Colonic mucosa (tissue), 4 donors: ENCODE measurements at regions not wholly inside any gene's neighbourhood (a gene's known extent, or its start where the extent isn't known, plus 50 kb on each side); places are given as distances from the start of the nearest gene placed in this dataset.

Source experiments
- DNase-seq: peaks from one replicate; pipeline ENCODE4 v3.0.0-alpha.2; 2020
- H3K27ac ChIP-seq: fragments of 200-600 bp; one replicate; pipeline ENCODE4 v1.8.0; 2021
- H3K27me3 ChIP-seq: fragments of 200-600 bp; one replicate; pipeline ENCODE4 v1.8.0; 2021
- H3K36me3 ChIP-seq: fragments of 200-600 bp; one replicate; pipeline ENCODE4 v1.8.0; 2021
- H3K4me1 ChIP-seq: fragments of 200-600 bp; one replicate; pipeline ENCODE4 v1.8.0; 2021; ENCODE audit warnings: mild to moderate bottlenecking
- H3K4me3 ChIP-seq: fragments of 200-600 bp; one replicate; pipeline ENCODE4 v1.8.0; 2021
- H3K9ac ChIP-seq, 2 donors: one replicate each; pipeline ENCODE4 v1.7.0; 2013; ENCODE audit warnings: control low read depth in 2 of 2, low read depth in 2 of 2, low read length in 2 of 2
- H3K9me3 ChIP-seq: fragments of 200-600 bp; one replicate; pipeline ENCODE4 v1.8.0; 2021
- CTCF ChIP-seq: fragments of 200-600 bp; IDR thresholded peaks from one replicate; pipeline ENCODE4 v1.8.0; 2022; ENCODE audit warnings: antibody characterized with exemption, mild to moderate bottlenecking
- intact Hi-C: fragments of 100-400 bp; cut with DNase I; formaldehyde crosslinking; loops from one replicate; pipeline ENCODE4 v1.14.1; 2022
- donor health status: healthy.
- donor health status: DM: no; HTN: no; CAD: no.
- donor health status: DM: no; HTN: no; CAD: no.

- intact Hi-C loops: no loop called here
- Histone ChIP-seq H3K4me3 (no peak overlapping the region), H3K36me3 (no peaks in the 10 kb centered on the region), H3K9ac (no peak overlapping the region), H3K27me3 (no peaks in the 10 kb centered on the region), H3K4me1 (no peaks in the 10 kb centered on the region), H3K9me3 (no peaks in the 10 kb centered on the region), H3K27ac (no peak overlapping the region)
- TF ChIP-seq CTCF: no peak
- no peak for DNase-seq
Observed at GRCh38 chrX:6681521-6682145, 146.7 kb upstream of the VCX3A start.

GRCh38 chrX:6679988-6680387, 145.1 kb upstream of the VCX3A start:
- H3K9ac ChIP-seq: no peak overlapping the region
- H3K27me3 ChIP-seq: no peaks in the 10 kb centered on the region
- intact Hi-C loops: no loop called here
- H3K36me3 ChIP-seq: no peaks in the 10 kb centered on the region
- no peak for DNase-seq
- no peak overlapping the region for H3K27ac ChIP-seq
- H3K4me1 ChIP-seq: no peaks in the 10 kb centered on the region
- no peaks in the 10 kb centered on the region for H3K9me3 ChIP-seq
- no peak overlapping the region for H3K4me3 ChIP-seq
- TF ChIP-seq CTCF: no peak

GRCh38 chrX:6679550-6679949, 144.6 kb upstream of the VCX3A start:
- H3K4me3 ChIP-seq: no peak overlapping the region
- no peaks in the 10 kb centered on the region for H3K4me1 ChIP-seq
- H3K27ac ChIP-seq: no peak overlapping the region
- no peak overlapping the region for H3K9ac ChIP-seq
- no peaks in the 10 kb centered on the region for H3K36me3 ChIP-seq
- TF ChIP-seq CTCF: no peak
- intact Hi-C loops: no loop called here
- H3K27me3 ChIP-seq: no peaks in the 10 kb centered on the region
- no peaks in the 10 kb centered on the region for H3K9me3 ChIP-seq
- DNase-seq: no peak

GRCh38 chrX:6678313-6678712, 143.4 kb upstream of the VCX3A start:
- no peaks in the 10 kb centered on the region for H3K36me3 ChIP-seq
- no peaks in the 10 kb centered on the region for H3K9me3 ChIP-seq
- no peak overlapping the region for H3K4me3 ChIP-seq
- no peaks in the 10 kb centered on the region for H3K4me1 ChIP-seq
- TF ChIP-seq CTCF: no peak
- intact Hi-C loops: no loop called here
- DNase-seq: no peak
- H3K9ac ChIP-seq: no peak overlapping the region
- H3K27me3 ChIP-seq: no peaks in the 10 kb centered on the region
- no peak overlapping the region for H3K27ac ChIP-seq

GRCh38 chrX:6674734-6675133, 139.8 kb upstream of the VCX3A start:
- Histone ChIP-seq H3K9ac (no peak overlapping the region), H3K36me3 (no peaks in the 10 kb centered on the region), H3K4me3 (no peak overlapping the region), H3K4me1 (no peaks in the 10 kb centered on the region), H3K27me3 (no peaks in the 10 kb centered on the region), H3K27ac (no peak overlapping the region), H3K9me3 (no peaks in the 10 kb centered on the region)
- no peak for TF ChIP-seq CTCF
- intact Hi-C loops: no loop called here
- DNase-seq: no peak
